PC-9 (cell line): ENCODE measurements at regions not wholly inside any gene's neighbourhood (a gene's known extent, or its start where the extent isn't known, plus 50 kb on each side); places are given as distances from the start of the nearest gene placed in this dataset.

ENCODE experiments used
- EZH2 ChIP-seq: fragments of 200-600 bp; sonication (generic); IDR thresholded peaks from 2 replicates; pipeline ENCODE4 v1.8.0; 2017; ENCODE audit warnings: antibody characterized with exemption, low read depth
- TF ChIP-seq, protein P1 (sequence below): fragments of 200-600 bp; sonication (generic); conservative IDR thresholded peaks from 2 replicates; pipeline ENCODE4 v1.6.1; 2017; ENCODE audit warnings: mixed run types, antibody characterized with exemption, mild to moderate bottlenecking, moderate library complexity

GRCh38 chr5:51203598-51203997, 179.7 kb upstream of the ISL1 start:
- TF ChIP-seq, protein P1, sequence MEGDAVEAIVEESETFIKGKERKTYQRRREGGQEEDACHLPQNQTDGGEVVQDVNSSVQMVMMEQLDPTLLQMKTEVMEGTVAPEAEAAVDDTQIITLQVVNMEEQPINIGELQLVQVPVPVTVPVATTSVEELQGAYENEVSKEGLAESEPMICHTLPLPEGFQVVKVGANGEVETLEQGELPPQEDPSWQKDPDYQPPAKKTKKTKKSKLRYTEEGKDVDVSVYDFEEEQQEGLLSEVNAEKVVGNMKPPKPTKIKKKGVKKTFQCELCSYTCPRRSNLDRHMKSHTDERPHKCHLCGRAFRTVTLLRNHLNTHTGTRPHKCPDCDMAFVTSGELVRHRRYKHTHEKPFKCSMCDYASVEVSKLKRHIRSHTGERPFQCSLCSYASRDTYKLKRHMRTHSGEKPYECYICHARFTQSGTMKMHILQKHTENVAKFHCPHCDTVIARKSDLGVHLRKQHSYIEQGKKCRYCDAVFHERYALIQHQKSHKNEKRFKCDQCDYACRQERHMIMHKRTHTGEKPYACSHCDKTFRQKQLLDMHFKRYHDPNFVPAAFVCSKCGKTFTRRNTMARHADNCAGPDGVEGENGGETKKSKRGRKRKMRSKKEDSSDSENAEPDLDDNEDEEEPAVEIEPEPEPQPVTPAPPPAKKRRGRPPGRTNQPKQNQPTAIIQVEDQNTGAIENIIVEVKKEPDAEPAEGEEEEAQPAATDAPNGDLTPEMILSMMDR = no peak
- no peak for TF ChIP-seq EZH2
